ENCODE measurements at regions not wholly inside any gene's neighbourhood (a gene's known extent, or its start where the extent isn't known, plus 50 kb on each side); places are given as distances from the start of the nearest gene placed in this dataset.
"Not testable (repeated sequence)": the region's sequence is repeated elsewhere in the genome, so short reads cannot be mapped to it uniquely, and the experiment has no call there.

DNA sequence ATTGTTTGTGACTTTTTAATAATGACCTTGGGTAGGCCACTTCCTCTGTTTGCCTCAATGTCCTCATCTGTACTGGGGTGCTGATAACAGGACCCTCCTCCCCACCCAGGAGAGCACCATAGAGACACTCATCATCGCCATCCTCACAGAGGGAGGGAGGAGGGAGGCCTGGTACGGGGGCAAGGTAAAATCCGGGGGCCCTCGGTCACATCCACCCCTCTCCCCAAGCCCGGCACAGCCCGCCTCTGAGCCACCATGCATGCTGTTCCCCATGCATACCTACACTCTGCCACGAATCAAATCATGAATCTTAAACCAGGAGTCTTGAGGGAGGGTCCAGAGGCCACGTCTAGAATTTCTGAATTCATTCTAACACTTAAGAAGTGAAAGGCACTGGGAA, 74.9 kb upstream of the IQSEC1 start:
- DNase-seq, result no peak

DNA sequence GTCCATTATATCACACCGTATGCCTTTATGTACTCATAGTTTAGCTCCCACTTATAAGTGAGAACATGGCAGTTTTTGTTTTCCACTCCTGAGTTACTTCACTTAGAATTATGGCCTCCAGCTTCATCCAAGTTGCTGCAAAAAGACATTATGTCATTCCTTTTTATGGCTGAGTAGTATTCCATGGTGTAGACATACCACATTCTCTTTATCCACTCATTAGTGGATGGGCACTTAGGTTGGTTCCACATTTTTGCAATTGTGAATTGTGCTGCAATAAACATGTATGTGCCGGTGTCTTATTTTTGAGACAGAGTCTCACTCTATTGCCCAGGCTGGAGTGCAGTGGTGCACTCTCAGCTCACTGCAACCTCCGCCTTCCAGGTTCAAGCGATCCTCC, 74.1 kb upstream of the IQSEC1 start:
- DNase-seq, result no peak

DNA sequence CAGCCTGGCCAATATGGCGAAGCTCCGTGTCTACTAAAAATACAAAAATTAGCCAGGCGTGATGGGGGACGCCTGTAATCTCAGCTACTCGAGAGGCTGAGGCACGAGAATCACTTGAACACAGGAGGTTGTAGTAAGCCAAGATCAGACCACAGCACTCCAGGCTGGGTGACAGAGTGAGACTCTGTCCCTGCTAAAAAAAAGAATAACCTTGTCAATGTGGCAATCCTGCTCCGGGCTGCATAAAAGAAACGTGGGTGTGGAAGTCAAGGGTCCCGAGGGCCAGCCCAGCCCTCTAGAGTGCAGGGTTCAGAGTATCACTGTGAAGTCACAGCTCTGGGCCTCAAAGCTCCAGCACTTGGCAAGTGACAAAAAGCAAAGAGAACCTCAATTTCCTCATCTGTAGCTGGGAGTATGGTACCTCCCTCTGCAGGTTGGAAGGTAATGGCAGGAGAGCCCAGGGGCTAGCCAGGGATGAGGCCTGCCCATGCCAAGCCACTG, 73.5 kb upstream of the IQSEC1 start:
- no peak for DNase-seq

DNA sequence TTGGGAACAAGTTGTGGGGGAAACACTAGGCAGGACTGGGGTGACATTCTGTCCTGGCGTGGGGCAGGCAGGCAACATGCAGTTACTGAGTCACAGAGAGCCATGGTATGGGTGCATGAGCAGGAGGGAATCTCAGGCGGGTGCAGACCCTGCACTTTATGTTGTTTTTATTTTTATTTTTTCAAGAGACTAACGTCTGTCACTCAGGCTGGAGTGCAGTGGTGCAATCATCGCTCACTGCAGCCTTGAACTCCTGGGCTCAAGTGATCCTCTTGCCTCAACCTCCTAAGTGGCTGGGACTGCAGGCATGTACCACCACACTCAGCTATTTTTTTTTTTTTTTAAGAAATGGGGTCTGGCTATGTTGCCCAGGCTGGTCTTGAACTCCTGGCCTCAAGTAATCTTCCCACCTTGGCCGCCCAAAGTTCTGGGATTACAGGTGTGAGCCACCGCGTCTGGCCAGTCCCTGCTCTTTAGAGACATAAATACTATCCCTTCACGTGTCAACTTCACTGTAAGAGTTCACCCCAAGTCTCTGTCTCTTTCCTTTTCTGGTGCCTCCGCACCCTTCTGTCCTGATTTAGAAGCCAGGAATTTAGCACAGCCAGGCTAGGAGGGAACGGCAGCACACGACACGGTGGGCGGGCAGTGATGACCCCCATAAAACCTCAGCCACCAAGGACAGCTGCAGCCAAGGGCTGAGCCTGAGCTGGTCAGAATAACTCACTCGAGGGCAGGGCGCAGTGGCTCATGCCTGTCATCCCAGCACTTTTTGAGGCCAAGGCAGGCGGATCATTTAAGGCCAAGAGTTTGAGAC, 72.8 kb upstream of the IQSEC1 start:
- DNase-seq, result no peak

DNA sequence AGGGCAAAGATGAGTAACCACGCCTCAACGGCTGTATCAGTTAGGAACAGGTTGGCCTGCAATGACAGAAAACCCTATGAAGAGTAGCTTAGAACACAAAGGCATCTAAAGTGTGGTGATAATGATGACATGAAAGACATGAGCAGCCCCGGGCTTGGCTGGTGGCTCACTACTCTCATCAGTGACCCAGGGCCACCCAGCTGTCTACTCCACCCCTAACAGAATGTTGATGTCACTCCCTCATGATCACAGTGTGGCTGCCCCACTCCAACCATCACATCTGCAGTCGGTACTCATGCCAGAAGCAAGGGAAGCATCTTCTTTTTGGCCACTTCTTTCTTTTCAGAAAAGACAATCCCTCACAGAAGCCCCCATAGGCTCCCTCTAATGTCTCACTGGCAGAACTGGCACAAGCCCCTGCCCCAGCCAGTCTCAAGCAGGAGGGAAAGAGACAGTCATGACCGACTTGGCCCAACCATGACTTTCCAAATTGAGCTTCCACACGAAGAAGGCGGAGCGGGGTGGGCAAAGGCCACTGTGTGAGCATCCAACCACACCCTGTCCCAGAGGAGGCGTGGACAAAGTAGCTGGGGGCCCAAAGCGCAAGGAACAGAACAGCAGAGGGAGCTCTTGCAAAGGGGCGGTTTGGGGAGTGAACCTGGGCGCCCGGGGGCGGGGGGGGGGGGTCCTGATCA, 72.0 kb upstream of the IQSEC1 start:
- no peak for DNase-seq

DNA sequence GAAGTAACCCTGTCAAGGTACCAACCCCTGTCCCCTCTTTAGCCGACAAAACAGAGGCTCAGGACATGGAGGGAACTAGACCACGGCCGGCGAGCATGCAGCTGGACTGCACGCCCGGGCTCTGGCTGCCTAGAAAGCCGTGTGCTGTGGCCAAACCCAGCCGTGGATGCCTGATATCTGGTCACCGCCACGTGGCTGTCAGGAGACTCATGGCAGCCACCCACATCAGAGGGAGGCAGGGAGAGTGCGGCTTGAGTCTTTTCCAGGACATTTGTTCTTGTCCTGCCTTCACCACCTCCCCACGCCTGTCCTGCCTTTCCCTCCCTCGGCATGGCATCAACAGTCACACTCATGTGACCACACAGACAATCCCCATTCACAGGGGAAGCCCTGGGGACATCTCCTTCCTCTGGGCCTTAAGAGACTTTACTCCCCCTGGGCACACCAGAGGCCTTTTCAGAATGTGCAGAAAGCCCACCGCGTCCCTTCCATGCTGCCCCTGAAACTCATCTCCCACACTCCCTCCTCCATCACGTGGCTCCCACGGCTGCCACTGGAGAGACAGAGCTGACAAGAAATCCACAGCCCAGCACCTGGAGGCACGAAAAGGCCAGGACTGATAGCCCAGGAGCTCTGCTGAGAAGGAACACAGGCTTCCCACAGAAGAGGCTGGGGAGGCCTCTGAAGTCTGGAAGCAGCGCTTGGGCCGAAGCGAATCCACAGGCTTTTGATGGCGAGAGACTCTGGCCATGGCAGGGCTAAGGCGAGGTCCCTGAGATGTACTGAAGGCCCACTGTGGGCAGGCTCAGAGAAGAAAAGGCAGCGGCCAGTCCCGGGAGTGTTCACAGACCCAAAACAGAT, 71.2 kb upstream of the IQSEC1 start:
- no peak for DNase-seq

DNA sequence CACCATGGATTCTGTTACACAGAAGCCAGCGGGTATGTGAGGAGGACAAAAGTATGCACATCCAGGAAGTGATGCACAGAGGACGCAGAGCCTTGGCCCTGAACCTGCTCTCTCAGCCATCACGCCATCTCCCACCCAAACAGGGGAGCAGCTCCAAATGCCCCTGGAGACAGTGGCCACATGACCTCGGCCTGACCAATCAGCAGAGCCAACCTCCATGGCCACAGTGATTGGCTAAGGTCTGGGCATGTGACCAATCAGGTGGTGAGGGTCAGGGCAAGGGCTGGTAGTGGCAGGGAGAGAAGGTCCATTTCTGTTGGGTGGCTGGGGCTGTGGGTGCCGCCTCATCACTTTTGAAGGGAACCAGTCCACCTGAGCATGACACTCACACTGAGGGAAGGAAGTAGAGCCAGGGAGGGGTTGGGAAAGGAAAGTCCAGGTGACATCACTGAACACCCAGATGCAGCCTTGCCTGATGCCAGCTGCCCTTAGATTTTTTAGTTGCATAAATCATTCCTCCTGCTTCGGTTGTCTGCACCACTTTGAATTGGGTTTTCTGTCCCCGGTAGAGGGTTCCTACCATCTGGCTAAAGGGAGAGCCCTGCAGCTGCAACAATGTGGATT, 70.3 kb upstream of the IQSEC1 start:
- DNase-seq, result no peak

DNA sequence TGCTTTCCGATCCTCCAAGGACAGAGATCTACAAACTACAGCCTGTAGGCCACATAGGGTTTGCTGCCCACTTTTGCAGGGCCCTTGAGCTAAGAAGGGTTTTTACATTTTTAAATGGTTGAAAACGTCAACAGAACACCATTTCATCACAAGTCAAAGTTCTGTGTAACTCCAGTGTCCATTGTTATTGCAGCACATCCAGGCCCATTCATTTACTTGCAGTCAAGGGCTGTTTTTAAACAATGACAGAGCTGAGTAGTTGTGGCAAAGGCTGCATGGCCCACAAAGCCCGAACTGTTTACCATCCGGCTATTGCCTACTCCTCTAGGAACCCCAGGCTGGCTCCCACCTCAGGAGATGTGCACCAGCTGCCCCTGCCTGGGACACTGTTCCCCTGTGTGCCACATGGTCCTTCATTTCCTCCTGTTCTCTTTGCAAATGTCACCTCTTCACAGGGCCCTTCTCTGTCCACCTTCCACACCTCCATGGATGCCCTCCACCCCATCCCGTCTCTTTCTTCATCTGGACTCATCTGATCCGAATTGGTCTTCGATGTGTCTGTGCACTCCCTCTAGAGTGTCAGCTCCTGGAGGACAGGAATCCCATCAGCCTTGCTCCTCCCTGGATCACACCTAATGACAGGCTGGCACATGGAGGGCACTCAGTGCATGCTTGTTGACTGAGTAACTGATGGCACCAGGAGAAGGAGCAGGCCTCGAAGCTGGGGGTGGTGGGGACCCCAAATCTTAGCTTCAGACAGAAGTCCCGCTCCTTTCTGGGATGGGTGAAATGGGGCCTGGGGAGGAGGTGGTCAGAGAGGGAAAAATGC, 69.5 kb upstream of the IQSEC1 start:
- DNase-seq, result no peak

DNA sequence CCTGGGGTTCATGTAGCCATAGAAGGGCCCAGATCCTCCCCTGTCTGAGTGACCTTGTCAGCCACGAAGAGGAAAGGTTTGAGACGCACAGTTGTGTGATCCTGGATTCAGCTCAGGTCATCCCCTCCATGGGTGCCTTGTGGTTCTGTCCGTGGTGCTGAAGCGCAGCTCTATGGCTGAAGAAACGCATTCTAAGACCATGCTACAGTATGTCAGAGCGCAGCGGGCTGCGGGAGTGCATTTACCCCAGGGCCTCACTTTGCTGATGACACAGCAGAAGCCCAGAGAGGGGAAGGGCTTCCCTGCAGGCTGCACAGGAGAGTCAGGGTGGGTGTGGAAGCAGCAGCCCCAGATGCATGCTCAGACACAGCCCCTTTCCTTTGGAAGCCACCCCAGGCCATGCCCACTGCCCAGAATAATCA, 68.8 kb upstream of the IQSEC1 start:
- no peak for DNase-seq

DNA sequence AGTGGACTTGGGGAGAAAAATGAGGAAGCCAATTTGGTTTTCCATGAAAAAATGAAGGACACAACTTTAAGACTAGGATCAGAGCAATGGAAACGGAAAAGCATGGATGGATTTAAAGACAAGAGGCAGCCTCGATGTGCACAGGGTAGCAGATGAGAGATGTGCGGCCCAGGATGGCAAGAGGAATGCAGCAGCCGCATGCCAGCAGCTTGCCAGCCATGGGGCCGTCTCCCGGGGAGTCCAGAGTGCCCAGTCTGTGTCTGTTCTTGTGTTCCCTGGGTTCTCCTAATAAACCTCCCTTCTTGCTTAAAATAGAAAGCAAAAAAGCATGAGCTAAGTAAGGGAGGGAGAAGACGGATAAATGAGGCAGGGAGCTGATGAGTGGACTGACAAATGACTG, 68.0 kb upstream of the IQSEC1 start:
- DNase-seq, result no peak

DNA sequence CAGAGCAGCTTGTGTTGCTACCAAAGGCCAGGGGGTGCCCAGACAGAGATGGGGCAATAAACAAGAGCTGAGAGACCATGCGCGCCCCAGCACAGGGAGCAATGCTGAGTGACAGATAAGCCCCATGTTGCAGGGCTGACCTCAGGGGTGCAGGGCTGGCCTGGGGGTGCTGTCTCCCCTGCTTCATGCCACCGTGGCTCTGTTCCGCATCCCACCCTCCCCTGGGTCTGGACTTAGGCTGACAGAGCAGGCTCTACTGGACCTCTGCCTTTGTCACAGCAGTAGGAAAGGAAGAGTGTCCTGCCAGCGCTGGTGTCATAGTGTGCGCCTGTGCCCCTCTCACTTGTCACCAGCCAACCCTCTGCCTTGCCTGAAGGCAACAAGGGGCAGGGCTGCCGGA, 67.4 kb upstream of the IQSEC1 start:
- no peak for DNase-seq

DNA sequence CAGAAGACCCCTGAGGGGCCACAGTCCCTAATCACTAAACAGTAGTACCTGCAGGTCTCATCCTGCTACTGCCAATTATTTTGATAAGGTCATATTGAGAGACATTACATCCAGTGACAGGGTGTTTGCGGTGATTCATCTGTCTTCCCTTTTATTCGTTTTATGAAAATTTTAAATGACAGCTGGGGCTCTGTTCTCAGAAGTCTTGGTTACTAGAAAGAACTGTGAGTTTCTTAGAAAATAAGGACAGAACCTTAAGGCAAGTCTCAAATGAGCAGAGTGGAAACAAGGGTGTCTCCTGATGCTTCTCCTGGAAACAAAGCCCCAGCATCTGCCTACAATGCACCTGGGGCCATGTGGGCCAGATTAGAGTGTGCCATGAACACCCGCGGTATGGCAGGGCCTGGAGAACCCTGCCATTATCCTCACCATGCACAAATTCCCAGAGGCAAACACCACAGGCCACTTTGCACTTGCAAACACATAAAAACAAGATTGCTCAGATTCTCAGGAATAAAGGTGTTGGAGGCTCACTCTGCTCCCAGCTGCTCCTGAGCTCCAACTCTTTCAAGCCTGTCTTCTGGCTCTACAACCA, 66.3 kb upstream of the IQSEC1 start:
- DNase-seq, result peak in 1 of 3 experiments; percentile 13

DNA sequence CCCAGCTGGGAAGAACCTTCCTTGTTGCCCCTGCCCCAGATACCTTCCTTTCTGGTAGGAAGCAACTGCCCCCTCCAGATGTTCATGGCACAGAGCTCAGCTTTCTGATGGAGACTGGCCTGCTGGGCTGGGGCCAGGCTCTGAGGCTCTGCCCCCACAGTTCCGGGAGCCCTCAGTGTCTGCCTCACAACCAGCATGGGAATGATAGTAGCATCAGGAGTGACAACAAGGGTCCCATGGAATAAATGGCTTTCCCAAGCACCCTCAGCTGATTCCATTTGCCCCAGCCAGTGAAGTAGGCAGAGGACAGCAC, 65.6 kb upstream of the IQSEC1 start:
- no peak for DNase-seq

DNA sequence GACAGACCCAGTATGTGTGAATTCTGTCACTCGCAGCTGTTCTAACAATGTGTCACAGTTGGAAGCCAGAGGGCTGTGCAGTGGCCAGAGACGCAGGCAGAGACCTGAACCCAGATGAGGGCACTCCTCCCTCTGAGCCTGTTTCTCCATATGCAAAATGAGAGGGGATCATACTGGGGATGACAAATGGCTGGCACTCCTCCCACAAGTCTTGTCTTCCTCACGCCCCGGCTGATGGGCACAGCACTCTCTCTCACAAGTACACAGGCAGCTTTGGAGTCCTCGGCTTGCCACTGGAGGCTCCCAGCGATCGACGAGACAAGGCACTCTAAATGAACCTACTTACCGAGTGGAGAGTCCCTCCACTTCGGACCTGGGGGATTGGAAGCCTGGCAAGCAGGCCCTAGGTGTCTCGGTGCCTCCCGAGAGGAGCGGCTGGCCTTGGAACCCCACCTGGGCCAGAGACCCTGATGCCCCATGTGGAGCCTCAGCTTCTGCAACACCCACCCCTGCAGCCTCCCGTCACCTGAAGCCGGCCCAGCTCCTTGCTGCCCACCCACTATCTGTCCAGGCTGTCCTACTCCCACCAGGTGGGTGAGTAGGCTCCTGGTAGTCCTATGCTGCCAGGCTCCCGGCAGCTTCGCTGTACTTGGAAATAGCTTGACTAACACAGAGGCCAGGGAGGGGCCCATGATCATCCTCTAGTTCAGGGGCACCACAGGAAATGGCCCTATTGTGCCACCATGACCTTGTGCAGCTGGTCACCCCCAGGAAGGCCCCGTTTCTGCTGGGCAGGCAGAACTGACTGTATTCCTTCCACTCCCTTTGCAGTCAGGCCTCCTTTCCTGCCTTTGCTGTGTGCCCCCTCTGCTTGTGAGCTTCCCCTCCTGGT, 65.0 kb upstream of the IQSEC1 start:
- peak in 1 of 3 experiments; percentile 48 for DNase-seq

DNA sequence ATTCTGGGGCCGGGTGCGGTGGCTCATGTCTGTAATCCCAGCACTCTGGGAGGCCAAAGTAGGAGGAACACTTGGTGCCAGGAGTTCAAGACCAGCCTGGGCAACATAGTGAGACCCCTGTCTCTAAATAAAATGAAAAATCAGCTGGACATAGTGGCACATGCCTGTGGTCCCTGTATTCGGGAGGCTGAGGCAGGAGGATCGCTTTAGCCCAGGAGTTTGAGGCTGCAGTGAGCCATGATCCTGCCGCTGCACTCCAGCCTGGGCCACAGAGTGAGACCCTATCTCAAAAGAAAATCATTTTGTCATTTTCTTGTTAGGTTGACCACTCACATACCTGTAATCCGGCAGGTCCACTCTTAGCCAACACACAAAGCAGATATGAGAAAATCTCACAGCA, 63.6 kb upstream of the IQSEC1 start:
- not testable (repeated sequence) for DNase-seq

DNA sequence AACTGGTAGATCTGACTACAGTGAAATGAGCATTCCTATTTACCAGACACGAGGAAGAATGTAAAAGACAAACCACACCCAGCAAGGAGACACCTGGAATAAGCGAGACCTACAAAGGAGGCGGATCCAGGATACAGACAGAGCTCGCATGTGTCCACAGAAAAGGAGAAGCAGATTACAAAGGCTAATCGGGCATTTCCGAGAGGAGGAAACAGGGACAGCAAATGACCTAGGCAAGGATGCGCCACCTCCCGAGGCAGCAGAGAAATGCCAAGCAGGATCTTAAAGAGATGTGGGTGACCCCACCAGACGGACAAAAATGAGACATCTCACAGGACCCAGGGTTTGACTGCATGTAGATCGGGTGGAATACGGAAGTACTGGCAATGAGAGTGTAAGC, 63.2 kb upstream of the IQSEC1 start:
- no peak for DNase-seq

DNA sequence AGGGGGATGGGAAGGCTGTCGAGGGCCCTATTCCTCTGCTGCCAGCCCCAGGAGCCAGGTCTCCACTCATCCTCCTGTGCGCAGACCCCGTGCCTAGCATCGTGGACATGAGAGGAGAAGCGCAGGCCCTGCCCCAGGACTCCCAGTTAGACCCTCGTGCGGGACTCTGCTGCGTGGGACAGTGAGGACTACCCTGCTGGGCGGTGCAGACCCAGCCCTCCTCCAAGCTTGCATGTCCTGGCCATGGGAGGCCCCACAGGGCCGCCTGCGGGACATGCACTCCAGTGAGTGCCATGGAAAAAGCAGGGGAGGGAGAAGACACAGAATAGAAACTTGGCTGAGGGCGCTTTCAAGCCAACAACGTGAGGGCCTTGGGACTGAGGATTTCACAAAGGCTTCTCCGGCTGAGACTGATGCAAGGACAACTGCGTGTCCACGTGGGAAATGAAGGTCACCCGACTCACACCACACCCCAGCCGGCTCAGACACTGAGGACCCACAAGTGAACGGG, 62.6 kb upstream of the IQSEC1 start:
- no peak for DNase-seq

DNA sequence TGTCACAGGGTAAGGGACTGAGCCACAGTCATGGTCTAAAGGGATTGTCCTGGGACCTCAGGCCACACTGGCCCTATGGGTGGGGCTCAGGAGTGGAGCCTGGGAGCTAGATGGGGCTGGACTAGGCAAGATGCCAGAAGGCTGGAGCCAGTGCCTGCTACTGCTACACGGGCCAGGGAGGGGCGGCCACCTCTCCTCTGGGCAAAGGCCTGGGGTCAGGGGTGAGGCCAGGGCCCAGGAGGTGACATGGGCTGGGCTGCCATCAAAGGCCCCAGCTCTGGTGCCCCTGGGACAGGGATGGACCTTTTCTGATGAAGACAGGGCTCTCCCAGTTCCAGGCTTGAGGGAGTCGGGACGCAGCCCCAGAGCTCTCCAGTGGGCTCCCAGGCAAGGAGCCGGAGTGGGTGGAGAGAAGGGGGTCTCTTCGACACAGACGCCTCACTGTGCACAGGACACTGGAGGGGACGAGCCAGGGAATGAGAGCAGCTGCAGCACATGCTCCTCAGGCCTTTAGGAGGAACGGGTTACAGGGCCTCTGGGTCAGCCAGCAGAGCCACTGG, 62.1 kb upstream of the IQSEC1 start:
- no peak for DNase-seq

DNA sequence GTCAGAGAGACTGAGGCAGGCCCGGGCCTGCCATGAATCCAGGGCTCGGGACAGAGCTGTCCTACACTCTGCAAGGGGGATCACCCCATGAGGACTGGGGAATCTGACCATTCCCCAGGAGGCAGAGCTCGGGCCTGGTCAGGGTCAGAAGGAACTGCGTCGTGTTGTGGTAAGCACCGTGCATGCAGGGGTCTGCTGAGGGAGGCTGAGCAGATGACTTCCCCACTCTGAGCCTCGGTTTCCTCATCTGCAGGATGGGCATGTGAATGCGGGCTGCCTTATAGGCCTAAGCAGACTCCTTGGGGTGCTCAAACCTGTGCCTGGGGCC, 61.6 kb upstream of the IQSEC1 start:
- DNase-seq, result no peak

DNA sequence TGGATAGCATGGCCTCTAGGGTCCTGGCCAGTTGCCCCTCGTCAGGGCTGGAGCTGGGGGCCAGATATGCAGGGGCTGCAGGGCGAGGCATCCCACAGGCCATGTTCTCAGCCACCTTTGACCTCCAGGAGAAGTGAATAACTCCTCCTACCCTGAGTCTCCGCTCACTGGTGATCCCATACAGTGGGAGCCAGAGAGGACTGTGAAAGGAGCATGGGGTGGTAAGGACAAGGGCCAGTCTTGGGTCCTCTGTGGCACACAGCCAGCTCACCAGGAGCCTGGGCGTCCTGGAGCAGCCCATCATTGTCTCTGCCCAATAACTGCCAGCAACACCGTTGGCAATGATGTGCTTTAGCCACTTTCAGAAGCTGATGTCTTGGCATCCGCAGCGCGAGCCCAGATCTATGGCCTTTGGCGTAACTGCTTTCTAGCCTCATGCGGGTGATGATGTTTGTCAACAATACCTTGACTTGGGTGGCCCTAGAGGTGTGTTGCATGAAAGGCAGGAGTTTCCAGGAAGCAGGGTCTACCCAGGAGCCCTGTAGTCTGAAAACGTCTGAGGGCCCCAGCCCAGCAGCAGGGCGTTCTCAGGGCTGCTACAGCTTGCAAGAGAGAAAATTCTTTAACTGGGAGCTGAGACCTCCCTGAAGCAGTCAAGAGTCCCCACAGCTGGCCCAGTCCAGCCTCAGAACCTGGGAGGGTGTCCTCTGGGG, 61.1 kb upstream of the IQSEC1 start:
- no peak for DNase-seq
